HFF-Myc (cell line): ENCODE measurements at regions not wholly inside any gene's neighbourhood (a gene's known extent, or its start where the extent isn't known, plus 50 kb on each side); places are given as distances from the start of the nearest gene placed in this dataset.

ENCODE experiments used
- DNase-seq: peaks from one replicate; pipeline ENCODE4 v3.0.0-alpha.2; 2011; ENCODE audit warnings: low read depth; ENCODE audit errors: extremely low read depth
- H3K4me3 ChIP-seq: replicated peaks from 2 replicates; pipeline ENCODE4 v1.5.1; 2011; ENCODE audit warnings: low read depth, mild to moderate bottlenecking, control low read depth, low read length
- TF ChIP-seq, protein P1 (sequence below): IDR thresholded peaks from 2 replicates; pipeline ENCODE4 v1.5.1; 2012; ENCODE audit warnings: mild to moderate bottlenecking, low read depth, low read length, control low read depth; ENCODE audit errors: missing control alignments

DNA sequence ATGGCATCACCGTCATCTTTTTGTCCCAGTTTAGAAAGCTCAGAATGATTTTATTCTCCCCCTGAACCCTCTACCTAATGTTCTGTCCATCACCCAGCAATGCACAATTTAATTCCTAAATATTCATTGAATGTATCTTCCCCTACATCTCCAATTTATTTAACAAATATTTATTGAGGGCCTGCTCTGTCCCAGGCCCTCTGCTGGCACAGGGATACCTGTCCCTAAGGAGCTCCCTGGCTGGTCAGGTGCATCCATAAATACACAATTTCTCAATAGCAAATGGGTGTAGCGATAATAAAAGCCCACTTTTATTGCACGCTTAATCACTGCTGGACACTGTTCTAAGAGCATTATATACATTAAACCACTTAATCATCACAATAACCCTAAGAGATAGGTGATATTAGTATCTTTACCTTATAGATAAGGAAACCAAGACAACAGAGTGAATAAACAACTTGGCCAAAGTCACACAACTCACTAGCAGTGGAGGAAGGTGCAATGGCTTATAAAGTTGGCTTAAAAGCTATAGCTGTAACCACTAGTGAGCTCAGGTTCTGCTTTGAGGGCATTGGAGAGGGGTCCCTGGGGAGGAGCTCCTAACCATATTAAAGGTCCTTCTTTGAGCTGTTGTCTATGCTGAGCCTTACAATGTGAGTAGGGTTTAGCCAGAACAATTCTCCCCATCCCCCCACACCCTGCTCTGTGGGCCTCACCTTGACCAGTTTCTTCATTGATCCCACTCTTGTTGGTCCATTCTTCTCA, 126.3 kb upstream of the JUN start:
- TF ChIP-seq, protein P1, sequence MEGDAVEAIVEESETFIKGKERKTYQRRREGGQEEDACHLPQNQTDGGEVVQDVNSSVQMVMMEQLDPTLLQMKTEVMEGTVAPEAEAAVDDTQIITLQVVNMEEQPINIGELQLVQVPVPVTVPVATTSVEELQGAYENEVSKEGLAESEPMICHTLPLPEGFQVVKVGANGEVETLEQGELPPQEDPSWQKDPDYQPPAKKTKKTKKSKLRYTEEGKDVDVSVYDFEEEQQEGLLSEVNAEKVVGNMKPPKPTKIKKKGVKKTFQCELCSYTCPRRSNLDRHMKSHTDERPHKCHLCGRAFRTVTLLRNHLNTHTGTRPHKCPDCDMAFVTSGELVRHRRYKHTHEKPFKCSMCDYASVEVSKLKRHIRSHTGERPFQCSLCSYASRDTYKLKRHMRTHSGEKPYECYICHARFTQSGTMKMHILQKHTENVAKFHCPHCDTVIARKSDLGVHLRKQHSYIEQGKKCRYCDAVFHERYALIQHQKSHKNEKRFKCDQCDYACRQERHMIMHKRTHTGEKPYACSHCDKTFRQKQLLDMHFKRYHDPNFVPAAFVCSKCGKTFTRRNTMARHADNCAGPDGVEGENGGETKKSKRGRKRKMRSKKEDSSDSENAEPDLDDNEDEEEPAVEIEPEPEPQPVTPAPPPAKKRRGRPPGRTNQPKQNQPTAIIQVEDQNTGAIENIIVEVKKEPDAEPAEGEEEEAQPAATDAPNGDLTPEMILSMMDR: no peak
- H3K4me3 ChIP-seq: no peak overlapping the region
- no peak for DNase-seq

DNA sequence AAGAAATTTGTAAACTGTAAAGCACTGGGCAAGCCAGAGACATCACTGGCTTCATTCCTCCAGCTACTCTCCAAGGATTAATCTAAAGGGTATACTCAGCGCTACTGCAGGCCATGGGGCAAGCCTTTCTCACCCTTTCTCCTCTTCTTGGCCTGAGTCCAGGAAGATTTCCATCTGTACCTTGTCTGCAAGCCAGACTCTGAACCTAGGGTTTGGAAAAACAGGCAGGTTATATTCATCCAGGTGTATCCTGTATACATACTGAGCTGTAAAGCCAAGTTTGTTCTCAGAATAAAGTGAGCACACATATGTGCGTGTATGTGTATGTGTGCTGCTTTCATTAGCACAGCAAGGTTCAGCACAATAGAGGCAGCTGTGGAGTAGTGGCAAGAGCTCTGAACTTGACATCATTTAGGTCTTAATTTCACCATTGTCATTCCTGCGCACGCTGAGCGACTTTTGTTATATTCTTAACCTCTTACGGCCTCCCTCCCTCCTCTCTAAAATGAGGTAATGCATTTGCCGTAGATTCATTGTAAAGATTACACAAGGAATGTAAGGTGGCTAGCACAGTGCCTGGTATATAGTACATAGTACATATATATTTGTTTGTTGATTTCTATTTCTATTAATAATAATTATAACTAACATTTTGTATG, 128.1 kb upstream of the JUN start:
- H3K4me3 ChIP-seq: no peak overlapping the region
- TF ChIP-seq, protein P1: no peak
- DNase-seq: no peak

DNA sequence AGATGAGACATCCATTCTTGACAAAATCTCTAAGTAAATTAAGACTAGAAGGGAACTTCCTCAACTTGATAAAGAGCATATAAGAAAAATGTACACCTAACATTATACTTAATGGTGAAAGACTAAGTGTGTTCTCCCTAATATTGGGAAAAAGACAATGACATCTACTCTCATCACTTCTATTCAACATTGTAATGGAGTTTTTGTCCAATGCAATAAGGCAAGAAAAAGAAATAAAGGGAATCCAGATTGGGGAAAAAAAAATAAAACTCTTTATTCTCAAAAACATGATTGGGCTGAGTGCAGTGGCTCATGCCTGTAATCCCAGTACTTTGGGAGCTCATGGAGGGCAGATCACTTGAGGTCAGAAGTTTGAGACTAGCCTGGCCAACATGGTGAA, 131.1 kb upstream of the JUN start:
- TF ChIP-seq, protein P1: no peak
- no peak overlapping the region for H3K4me3 ChIP-seq
- DNase-seq: no peak

DNA sequence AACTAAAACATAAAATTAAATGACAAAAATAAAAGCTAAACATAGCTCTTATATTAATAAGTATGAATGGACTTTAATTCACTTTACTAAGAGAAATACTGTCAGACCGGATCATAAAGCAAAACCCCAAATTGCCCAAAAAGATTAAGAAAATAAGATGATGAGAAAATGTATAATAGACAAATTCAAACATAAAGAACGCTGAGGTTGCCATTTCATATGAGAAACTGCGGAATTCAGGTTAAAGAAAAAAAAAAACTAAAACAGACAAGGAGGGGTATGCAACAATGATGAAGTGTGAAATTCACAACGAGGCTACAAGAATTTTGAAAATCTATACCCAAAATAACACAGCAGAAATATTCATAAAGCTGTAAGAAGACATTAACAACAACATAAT, 133.6 kb upstream of the JUN start:
- TF ChIP-seq, protein P1: no peak
- no peak for DNase-seq
- H3K4me3 ChIP-seq: no peak overlapping the region

DNA sequence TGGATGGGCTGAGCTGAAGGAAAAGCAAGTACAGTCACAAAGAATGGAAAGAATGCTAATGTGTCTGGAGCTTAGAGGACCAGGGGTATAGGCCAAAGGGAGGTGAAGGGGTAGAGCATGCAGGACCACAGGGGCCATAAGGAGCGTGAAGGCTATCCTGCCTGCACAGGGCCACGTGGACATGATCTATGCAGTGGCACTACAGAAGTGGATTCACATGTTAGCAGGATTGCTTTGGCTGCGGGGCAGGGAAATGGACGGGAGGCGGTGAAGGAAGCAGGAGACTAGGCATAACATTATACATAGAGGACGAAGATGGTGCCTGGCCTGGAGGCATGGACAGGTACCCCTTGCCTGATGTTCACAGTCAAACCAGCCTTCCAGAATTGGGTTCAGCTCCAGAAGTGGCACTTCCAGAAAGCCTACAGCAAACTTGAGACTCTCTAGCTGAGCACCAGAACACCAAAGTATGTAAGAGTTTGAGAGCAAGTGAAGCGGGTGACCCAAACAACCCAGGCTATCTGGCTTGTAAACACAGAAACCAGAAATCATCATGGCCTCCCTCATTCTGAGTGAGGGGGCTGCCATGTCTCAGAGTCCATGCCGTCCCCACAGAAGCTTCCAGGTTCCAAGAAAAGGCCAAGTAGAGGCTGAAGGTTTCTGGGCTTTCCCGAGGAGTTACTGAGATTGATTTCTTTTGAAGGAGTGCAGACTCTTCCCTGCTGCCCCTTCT, 135.5 kb upstream of the JUN start:
- TF ChIP-seq, protein P1: no peak
- no peak for DNase-seq
- no peak overlapping the region for H3K4me3 ChIP-seq

DNA sequence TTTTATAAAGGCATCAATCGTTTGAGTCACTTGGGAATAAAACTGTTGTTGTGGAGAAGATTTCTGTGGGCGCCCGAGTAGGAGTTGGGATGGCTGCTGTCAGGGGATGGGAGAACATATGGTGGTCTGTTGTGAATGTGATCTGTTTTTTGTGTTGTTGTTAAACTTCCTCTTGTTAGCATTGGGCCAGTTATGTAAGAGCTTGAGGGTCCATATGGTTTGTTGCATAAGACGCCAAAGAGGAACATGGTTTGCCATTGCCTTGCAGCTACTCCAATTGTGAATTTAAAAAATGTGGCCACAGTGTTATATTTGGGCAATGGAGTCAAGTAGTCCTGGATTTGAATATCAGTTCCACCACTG, 136.1 kb upstream of the JUN start:
- H3K4me3 ChIP-seq: no peak overlapping the region
- DNase-seq: no peak
- TF ChIP-seq, protein P1: no peak
